ENCODE measurements at regions not wholly inside any gene's neighbourhood (a gene's known extent, or its start where the extent isn't known, plus 50 kb on each side); places are given as distances from the start of the nearest gene placed in this dataset.
"Not testable (repeated sequence)": the region's sequence is repeated elsewhere in the genome, so short reads cannot be mapped to it uniquely, and the experiment has no call there.

DNA sequence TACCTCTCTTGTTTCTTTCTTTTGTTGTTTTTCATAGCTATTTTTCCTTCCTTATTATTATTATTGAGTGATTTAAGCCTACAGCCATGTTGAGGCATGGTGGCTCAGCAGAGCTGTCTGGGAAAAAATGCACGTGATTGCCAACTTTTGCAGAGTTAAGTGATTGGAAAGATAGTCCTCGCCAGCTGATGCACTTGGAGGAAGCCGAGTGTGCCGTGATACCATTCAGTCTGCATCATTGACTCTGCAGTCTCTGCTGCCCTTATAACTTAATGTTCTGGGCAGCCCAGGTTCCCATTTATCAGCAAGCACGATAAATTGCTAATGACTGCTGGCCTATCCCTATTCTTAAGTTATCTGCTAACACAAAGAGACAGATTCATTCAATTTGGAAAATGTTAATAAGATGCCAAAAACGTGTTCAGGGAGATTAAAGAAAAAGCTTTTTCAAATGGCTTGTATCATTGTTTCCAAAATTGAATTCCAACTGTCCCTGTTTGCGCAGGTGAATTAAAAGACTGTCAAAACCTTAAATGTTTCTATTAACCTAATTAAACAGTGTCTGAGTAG is 232.9 kb upstream of the NPY start:
- no peak for DNase-seq (ENCODE audit: low read depth in 2 of 3, low spot score in 2 of 3)

DNA sequence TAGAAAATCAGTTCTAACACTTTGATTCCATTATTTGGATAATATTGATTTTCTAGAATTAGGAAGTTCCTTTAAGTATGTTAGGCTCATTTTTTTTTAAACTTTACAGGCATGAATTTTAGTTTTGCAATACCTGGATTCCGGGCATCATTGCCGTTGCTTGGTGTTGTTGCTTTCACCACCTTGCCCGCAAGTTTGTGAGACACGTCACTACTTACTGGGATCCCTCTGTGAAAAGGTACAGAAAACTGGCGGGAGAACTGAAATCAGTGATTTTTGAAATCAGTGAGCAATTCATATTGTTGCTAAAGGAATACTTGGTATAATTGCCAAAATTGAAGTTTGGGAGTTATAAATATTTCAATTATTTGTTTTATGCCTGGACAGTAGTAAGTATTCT is 232.3 kb upstream of the NPY start:
- no peak for DNase-seq (ENCODE audit: low read depth in 2 of 3, low spot score in 2 of 3)

DNA sequence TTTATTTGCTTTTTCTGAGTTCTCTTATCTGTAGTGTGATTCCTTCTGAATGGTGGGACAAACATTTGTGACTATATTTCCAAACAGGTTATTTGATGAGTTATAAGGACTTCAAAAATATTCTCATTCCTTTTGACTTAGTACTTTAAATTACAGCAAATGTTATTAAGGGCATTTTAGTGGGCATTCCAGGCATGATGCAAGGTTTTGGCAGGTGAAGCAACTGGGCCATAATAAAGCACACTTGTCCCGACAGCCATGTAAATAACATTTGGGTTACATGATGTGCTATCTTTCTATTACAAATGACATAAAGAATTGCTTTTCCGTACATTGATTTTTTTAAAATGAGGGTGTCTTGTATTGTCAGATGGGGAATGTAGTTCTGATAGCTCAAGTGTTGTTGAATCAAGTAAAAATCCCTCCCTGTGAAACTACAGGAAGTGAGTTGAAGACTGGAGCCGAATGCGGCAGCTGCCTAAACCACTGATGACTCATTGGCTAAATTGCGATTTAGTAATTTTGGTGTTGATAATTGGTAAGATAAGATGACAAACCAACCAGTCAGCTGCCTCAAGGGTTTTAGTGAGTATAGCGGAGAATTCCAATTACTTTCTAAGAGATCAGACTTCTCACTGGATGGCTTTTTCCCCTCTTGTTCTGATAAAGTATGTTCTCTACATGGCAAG is 231.3 kb upstream of the NPY start:
- no peak for DNase-seq (ENCODE audit: low read depth in 2 of 3, low spot score in 2 of 3)

DNA sequence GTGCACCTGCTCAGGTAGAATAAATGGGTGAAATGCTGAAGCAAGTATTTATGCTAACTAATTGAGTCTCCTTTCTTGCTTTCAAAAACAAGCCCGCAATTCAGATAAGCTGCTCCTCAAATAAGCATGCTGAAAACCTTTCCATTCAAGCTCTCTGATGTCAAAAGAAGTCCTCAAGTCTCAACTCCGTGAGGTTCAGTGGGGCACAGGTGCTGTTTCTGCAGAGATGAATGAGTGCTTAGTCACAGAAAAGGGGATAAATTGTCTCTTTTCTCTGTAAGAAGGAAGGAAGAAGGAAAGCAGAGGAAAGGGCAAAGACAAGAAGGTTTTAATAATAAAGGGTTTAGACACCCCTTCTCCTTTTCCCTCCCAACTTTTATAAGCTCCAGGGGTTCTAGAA is 229.8 kb upstream of the NPY start:
- no peak for DNase-seq (ENCODE audit: low read depth in 2 of 3, low spot score in 2 of 3)

- no peak for DNase-seq (ENCODE audit: low read depth in 2 of 3, low spot score in 2 of 3)
Observed at GRCh38 chr7:24057243-24057642, 226.7 kb upstream of the NPY start.

DNA sequence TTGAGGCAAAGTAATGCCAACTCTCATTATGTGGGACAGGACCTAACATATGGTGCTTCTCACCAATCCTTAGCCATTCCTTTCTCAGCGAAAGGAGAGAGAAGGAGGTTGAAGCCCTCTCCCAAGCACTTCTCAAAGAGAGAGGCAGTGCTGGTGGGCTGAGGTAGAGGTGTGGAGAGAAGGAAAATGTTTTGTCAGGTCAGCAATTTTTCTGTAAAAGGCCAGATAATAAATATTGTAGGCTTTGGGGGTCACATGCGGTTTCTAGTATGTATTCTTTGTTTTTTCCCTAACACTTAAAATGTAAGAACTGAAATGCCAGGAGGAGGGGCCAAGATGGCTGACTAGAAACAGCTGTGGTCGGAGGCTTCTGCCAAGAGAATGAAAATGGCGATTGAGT is 225.0 kb upstream of the NPY start:
- DNase-seq (ENCODE audit: low read depth in 2 of 3, low spot score in 2 of 3), result no peak

- DNase-seq (ENCODE audit: low read depth in 2 of 3, low spot score in 2 of 3), result no peak
Observed at GRCh38 chr7:24059775-24060174, 224.2 kb upstream of the NPY start.

- DNase-seq (ENCODE audit: low read depth in 2 of 3, low spot score in 2 of 3), result no peak
Observed at GRCh38 chr7:24063721-24064120, 220.3 kb upstream of the NPY start.

- no peak for DNase-seq (ENCODE audit: low read depth in 2 of 3, low spot score in 2 of 3)
Observed at GRCh38 chr7:24069751-24070150, 214.2 kb upstream of the NPY start.

GRCh38 chr7:24073651-24074420 is 210.2 kb upstream of the NPY start:
- no peak for DNase-seq (ENCODE audit: low read depth in 2 of 3, low spot score in 2 of 3)

DNA sequence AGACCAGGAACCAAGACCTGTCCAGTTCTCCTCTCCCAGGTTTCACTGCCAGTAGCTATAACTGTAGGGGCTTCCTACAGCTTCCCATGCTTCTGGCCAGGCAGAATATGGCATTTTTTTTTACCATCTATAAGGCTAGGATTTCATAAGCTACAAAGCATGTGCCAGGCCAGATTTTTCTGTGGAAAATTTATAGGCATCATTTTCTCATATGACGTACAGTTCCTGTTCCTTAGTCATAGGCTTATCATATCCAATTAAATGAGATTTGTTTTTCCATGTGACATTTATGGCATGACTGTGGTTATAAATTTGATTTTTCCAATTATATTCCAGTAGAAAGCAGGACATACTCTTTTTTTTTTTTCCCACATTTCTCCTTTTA is 208.6 kb upstream of the NPY start:
- no peak for DNase-seq (ENCODE audit: low read depth in 2 of 3, low spot score in 2 of 3)

GRCh38 chr7:24082826-24083225 is 201.2 kb upstream of the NPY start:
- no peak for DNase-seq (ENCODE audit: low read depth in 2 of 3, low spot score in 2 of 3)

DNA sequence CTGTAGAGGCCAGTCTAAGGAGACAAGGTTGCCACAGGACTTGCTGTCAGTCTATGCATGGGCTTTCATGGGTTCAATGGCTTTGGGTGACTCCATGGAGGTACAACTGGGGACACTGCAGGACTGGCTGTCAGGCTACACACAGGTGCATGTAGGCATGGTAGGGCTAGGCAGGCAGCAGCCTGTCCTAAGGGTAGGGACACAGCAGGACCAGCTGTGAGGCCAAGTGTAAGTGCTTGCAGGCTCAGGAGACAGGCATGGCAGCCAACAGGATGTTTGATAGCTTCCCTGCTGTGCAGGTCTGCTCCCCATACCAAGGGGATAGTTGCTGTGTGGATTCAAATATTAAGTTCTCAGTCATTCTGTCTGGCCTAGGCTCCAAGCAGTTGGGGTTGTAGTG is 181.0 kb upstream of the NPY start:
- DNase-seq (ENCODE audit: low read depth in 2 of 3, low spot score in 2 of 3), result no peak

DNA sequence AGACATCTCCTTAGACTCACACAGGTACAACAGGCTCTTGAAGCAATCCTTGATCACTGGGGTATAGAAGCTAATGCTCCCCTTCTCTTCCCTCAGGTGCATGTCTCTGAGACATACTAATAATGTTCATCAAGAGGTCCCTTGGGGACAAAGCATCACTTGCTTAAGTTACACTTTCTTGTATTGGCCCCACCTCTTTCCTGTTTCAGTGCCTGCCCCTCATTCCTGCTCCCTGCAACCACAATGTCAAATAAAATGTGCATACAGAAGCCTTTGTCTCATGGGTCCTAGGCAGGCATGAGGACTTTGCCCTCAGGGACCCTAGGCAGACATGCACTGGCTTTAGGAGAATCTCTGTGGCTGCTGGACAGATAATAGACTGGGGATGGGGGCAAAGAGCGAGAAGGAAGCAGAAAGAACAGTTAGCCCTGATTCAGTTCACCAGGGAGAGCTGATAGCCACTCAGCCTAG is 175.0 kb upstream of the NPY start:
- DNase-seq (ENCODE audit: low read depth in 2 of 3, low spot score in 2 of 3), result no peak

DNA sequence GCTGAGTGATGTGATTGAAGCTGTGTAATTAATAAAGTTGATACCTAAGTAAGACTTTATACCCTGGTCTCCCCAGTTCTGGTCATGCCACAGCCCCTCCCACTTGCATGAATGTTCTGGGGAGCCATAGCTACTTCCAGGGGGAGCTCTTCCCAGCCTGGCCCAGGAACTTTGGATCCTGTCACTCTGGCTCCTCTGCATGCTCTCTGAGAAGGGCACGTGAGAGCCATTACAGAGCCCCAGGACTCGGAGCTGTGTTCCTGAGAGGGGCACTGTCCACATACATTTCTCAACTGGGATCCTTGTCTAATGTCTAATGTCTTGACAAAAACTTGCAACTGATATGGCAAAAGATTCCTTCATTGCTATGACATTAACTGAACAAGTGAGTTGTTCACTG is 173.9 kb upstream of the NPY start:
- no peak for DNase-seq (ENCODE audit: low read depth in 2 of 3, low spot score in 2 of 3)

DNA sequence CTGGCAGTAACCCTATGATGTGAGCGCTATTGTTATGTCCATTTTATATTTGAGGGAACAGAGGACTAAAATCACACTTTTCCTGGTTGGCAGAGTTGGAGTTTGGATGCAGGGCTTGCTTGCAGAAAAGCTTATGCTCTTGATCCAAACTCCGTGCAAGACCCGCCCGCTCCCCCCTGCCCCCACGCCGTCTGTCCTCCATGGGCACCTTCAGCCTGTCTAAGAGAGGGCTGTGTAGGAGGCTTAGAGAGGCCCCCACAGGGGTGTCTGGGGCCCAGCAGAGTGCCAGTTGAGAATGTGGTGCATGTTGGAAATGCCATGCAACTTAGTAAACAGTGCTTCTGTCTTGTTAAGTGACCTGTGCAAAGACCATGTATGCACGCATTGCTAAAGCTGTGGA is 170.5 kb upstream of the NPY start:
- no peak for DNase-seq (ENCODE audit: low read depth in 2 of 3, low spot score in 2 of 3)

DNA sequence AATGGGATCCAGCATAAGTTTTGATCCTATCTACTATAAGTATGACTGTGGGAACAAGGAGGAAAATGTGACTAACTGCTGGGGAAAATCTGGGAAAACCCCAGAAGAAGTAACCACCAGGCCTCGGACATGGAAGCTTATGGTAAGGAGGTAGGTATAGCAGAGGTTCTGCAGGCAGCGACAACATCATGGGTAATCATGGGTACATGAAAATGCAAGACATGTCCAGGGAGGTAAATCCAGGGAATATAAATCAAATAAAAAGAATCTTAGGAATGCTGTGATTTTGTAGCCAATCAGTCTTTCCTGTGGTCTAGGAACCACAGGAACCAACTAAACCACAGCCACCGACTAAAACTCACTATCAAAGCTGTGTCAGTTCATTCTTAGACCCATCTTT is 168.3 kb upstream of the NPY start:
- DNase-seq (ENCODE audit: low read depth in 2 of 3, low spot score in 2 of 3), result no peak

GRCh38 chr7:24117903-24118499 is 166.0 kb upstream of the NPY start:
- not testable (repeated sequence) for DNase-seq (ENCODE audit: low read depth in 2 of 3, low spot score in 2 of 3)

GRCh38 chr7:24119852-24120251 is 164.1 kb upstream of the NPY start:
- no peak for DNase-seq (ENCODE audit: low read depth in 2 of 3, low spot score in 2 of 3)

DNA sequence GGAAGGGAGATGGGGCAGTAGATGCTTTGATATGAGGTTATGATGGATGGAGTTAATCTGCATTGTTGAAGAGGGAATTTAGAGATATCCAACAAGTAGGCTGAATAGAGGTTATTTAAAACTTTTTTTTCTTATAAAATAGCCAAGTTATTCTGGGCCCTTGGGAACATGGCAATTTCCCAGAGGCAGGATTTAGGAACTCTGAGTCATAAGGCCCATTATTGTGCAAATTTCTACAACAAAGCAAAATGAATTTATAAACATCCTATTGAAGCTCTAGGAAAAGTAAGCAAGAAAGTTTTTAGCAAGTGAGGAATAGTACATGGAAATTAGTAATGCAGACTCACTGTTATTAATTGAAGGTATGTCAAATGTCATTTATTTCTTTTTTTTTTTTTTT is 160.9 kb upstream of the NPY start:
- no peak for DNase-seq (ENCODE audit: low read depth in 2 of 3, low spot score in 2 of 3)

DNA sequence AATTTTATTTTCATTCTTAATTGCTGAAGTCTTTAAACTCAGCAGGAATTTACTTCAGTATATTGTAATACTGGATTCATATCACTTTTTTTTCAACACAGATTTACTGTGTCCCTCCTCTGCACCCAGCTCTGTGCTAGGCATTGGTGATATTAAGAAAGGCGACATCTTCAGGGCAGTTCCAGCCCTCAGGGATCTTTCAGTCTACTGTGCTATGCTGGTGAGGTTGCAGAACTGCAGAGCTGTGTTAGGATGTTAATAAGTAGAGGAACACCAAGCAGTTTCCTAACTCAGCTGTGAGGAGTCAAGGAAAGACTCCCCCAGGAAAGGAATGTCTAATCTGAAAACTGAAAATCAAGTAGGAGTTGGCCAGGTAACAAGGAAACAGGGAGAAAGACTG is 158.2 kb upstream of the NPY start:
- DNase-seq (ENCODE audit: low read depth in 2 of 3, low spot score in 2 of 3), result no peak

DNA sequence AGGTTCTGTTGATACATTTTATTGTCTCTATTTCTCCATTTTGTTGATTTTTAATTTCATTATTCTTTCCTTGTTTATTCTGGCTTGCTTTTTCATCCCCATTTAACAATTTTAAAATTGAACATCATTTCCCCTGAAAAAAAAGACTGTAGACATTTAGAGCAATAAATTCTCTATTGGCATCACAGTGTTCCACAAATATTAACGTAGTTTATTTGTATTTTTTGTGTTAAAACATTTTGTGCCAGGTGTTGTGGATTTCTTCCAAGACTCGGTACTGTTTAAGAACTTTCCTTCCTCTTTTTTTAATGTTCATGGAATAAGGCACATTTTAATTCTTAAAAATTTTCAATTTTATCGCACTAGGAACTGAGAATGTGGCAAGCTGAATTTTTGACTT is 156.1 kb upstream of the NPY start:
- DNase-seq (ENCODE audit: low read depth in 2 of 3, low spot score in 2 of 3), result no peak
